Aorta (tissue), 5 donors: ENCODE measurements at regions not wholly inside any gene's neighbourhood (a gene's known extent, or its start where the extent isn't known, plus 50 kb on each side); places are given as distances from the start of the nearest gene placed in this dataset.

Experiments used
- ATAC-seq: fragments of 200-7000 bp; cut with Tn5 transposase; one replicate; pipeline ENCODE4 v1.9.1; 2022; ENCODE audit warnings: moderate library complexity; ENCODE audit not compliant: low FRiP score
- DNase-seq, 2 donors: peaks; one replicate each; pipeline ENCODE4 v3.0.0-alpha.2; 2020
- H3K27ac ChIP-seq, 2 donors: one replicate each; pipeline ENCODE4 v1.5.1; 2013; ENCODE audit warnings: low read length in 2 of 2, mild to moderate bottlenecking in 2 of 2, moderate library complexity in 2 of 2, control low read depth in 1 of 2, inconsistent platforms in 1 of 2, low read depth in 1 of 2
- H3K27me3 ChIP-seq, 2 donors: one replicate each; pipeline ENCODE4 v1.6.1; 2013; ENCODE audit warnings: control low read depth in 1 of 2, low read length in 1 of 2, mild to moderate bottlenecking in 1 of 2, moderate library complexity in 1 of 2; ENCODE audit not compliant: insufficient read depth in 2 of 2, control insufficient read depth in 1 of 2
- H3K36me3 ChIP-seq, 2 donors: one replicate each; pipeline ENCODE4 v1.6.1; 2013; ENCODE audit warnings: control low read depth in 1 of 2, low read length in 1 of 2, mild to moderate bottlenecking in 1 of 2; ENCODE audit not compliant: insufficient read depth in 2 of 2, control insufficient read depth in 1 of 2
- H3K4me1 ChIP-seq, 2 donors: one replicate each; pipeline ENCODE4 v1.6.1; 2013; ENCODE audit warnings: low read length in 2 of 2, control low read depth in 1 of 2, mild to moderate bottlenecking in 1 of 2, moderate library complexity in 1 of 2; ENCODE audit not compliant: insufficient read depth in 2 of 2, control insufficient read depth in 1 of 2
- H3K4me3 ChIP-seq, 2 donors: one replicate each; pipeline ENCODE4 v1.5.1; 2013; ENCODE audit warnings: low read length in 2 of 2, control low read depth in 1 of 2, mild to moderate bottlenecking in 1 of 2
- H3K9me3 ChIP-seq: one replicate; pipeline ENCODE4 v1.6.1; 2013; ENCODE audit warnings: mild to moderate bottlenecking, low read length; ENCODE audit not compliant: control insufficient read depth
- WGBS, 2 donors: extraction: QIAGEN DNeasy Blood & Tissue Kit; methylation state at CpG; one replicate each; pipeline ENCODE4 v1.1.7; 2013; 5-methylcytosine and 5-hydroxymethylcytosine counted together
- intact Hi-C, 2 donors: fragments of 100-400 bp; cut with DNase I; formaldehyde crosslinking; loops; one replicate each; pipeline versions ENCODE4 v1.14.2 to v1.15.0; 2022
- donor health status: healthy with polysubstance abuse.
- donor health status: Bipolar disorder and iron deficiency.
- donor health status: DM: no; HTN: no; CAD: no.
- donor health status: DM: no; HTN: no; CAD: no.
- donor health status: DM: yes; HTN: yes; CAD: no.

DNA sequence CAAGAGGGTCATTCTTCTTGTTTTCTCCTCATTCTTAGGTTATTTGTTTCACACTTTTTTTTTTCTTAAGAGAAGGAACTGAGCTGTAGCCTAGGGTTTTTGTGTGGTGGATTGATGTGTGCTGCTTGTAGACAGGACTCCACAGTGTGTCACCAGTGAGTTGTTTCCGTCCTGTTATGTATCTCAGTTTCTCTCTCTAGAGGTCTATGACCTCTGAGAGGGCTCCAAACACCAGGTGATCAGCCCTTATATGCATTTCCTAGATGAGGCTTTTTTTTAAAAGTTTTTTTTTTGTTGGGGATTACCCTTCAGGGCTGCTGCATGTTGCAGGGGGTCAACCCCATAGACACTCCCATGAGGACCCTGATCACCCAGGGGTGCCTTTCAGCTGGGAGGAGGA, 124.2 kb upstream of the MAST4 start:
- ATAC-seq = no peak
- DNase-seq = no peak
- intact Hi-C loops = no loop called here
- Histone ChIP-seq H3K27ac (no peak overlapping the region), H3K4me3 (no peak overlapping the region), H3K36me3 (no peaks in the 10 kb centered on the region), H3K4me1 (no peaks in the 10 kb centered on the region), H3K9me3 (no peaks in the 10 kb centered on the region), H3K27me3 (no peaks in the 10 kb centered on the region)
- WGBS, 2 donors = 88 to 96% methylated on average over 1 of the region's 1 CpG

- ATAC-seq = no peak
- Histone ChIP-seq H3K4me3 (no peak overlapping the region), H3K27ac (no peak overlapping the region), H3K9me3 (no peaks in the 10 kb centered on the region), H3K27me3 (no peaks in the 10 kb centered on the region), H3K4me1 (no peaks in the 10 kb centered on the region), H3K36me3 (no peaks in the 10 kb centered on the region)
- intact Hi-C loops = no loop called here
- no peak for DNase-seq
- 34 to 46% methylated on average over 4 of the region's 4 CpGs for WGBS, 2 donors
Measured at GRCh38 chr5:66475731-66476130, 120.5 kb upstream of the MAST4 start.

GRCh38 chr5:66477596-66477995, 118.6 kb upstream of the MAST4 start:
- no peak overlapping the region for H3K4me3 ChIP-seq
- peaks cover 2% of the 10 kb centered on the region for H3K9me3 ChIP-seq
- DNase-seq = no peak
- intact Hi-C loops = no loop called here
- ATAC-seq = no peak
- WGBS, 2 donors = 54 to 59% methylated on average over 2 of the region's 2 CpGs
- H3K36me3 ChIP-seq = no peaks in the 10 kb centered on the region
- H3K27me3 ChIP-seq = no peaks in the 10 kb centered on the region
- H3K4me1 ChIP-seq = no peaks in the 10 kb centered on the region
- no peak overlapping the region for H3K27ac ChIP-seq

GRCh38 chr5:66494437-66494836, 101.8 kb upstream of the MAST4 start:
- no peak overlapping the region for H3K4me3 ChIP-seq
- H3K9me3 ChIP-seq = peaks cover under 1% of the 10 kb centered on the region
- DNase-seq (no peak), ATAC-seq (no peak)
- intact Hi-C loops = no loop called here
- WGBS, 2 donors = 79 to 86% methylated on average over 5 of the region's 5 CpGs
- H3K27ac ChIP-seq = no peak overlapping the region
- H3K4me1 ChIP-seq = no peaks in the 10 kb centered on the region
- no peaks in the 10 kb centered on the region for H3K27me3 ChIP-seq
- no peaks in the 10 kb centered on the region for H3K36me3 ChIP-seq

- ATAC-seq (no peak), DNase-seq (no peak)
- H3K36me3 ChIP-seq = no peaks in the 10 kb centered on the region
- H3K27me3 ChIP-seq = no peaks in the 10 kb centered on the region
- no peaks in the 10 kb centered on the region for H3K4me1 ChIP-seq
- no peak overlapping the region for H3K27ac ChIP-seq
- no peak overlapping the region for H3K4me3 ChIP-seq
- 90% methylated on average over 4 of the region's 4 CpGs for WGBS, 2 donors
- intact Hi-C loops = loop anchor here in 1 of 2 donors (5.0 kb wide), 1 partner anchor 191 kb away; no protein-coding TSS in a partner anchor
- H3K9me3 ChIP-seq = no peaks in the 10 kb centered on the region
Measured at GRCh38 chr5:66498791-66499207, 97.4 kb upstream of the MAST4 start.

DNA sequence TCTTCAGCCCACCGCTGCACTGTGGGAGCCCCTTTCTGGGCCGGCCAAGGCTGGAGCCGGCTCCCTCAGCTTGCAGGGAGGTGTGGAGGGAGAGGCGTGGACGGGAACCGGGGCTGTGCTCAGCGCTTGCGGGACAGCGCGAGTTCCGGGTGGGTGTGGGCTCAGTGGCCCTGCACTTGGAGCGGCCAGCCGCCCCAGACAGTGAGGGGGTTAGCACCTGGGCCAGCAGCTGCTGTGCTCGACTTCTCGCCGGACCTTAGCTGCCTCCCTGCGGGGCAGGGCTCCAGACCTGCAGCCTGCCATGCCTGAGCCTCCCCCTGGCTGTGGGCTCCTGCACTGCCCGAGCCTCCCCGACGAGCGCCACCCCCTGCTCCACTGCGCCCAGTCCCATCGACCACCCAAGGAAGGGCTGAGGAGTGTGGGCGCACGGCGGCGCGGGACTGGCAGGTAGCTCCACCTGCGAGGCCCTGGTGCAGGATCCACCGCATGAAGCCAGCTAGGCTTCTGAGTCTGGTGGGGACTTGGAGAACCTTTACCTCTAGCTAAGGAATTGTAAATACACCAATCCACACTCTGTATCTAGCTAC, 92.9 kb upstream of the MAST4 start:
- Histone ChIP-seq H3K27me3 (no peaks in the 10 kb centered on the region), H3K36me3 (no peaks in the 10 kb centered on the region), H3K4me3 (no peak overlapping the region), H3K4me1 (no peaks in the 10 kb centered on the region), H3K27ac (no peak overlapping the region), H3K9me3 (no peaks in the 10 kb centered on the region)
- DNase-seq (peak in 1 of 2 donors; percentile 65), ATAC-seq (no peak)
- intact Hi-C loops = no loop called here
- 97 to 98% methylated on average over 30 of the region's 30 CpGs for WGBS, 2 donors

- DNase-seq (no peak), ATAC-seq (no peak)
- Histone ChIP-seq H3K27me3 (no peaks in the 10 kb centered on the region), H3K36me3 (no peaks in the 10 kb centered on the region), H3K4me3 (no peak overlapping the region), H3K4me1 (no peaks in the 10 kb centered on the region), H3K9me3 (peaks cover 5% of the 10 kb centered on the region), H3K27ac (no peak overlapping the region)
- intact Hi-C loops = no loop called here
- 98 to 99% methylated on average over 2 of the region's 2 CpGs for WGBS, 2 donors
Measured at GRCh38 chr5:66507106-66507505, 89.1 kb upstream of the MAST4 start.

GRCh38 chr5:66511491-66511890, 84.7 kb upstream of the MAST4 start:
- no peak overlapping the region for H3K27ac ChIP-seq
- intact Hi-C loops = no loop called here
- no peaks in the 10 kb centered on the region for H3K27me3 ChIP-seq
- peaks cover 5% of the 10 kb centered on the region for H3K9me3 ChIP-seq
- H3K4me1 ChIP-seq = no peaks in the 10 kb centered on the region
- DNase-seq (no peak), ATAC-seq (no peak)
- H3K4me3 ChIP-seq = no peak overlapping the region
- H3K36me3 ChIP-seq = no peaks in the 10 kb centered on the region
- 62 to 82% methylated on average over 4 of the region's 4 CpGs for WGBS, 2 donors

- H3K4me1 ChIP-seq = no peaks in the 10 kb centered on the region
- no peak for DNase-seq
- H3K9me3 ChIP-seq = peaks cover 5% of the 10 kb centered on the region
- intact Hi-C loops = no loop called here
- no peaks in the 10 kb centered on the region for H3K27me3 ChIP-seq
- ATAC-seq = no peak
- no peaks in the 10 kb centered on the region for H3K36me3 ChIP-seq
- no peak overlapping the region for H3K4me3 ChIP-seq
- no peak overlapping the region for H3K27ac ChIP-seq
- WGBS, 2 donors = 92 to 94% methylated on average over 3 of the region's 3 CpGs
Measured at GRCh38 chr5:66513130-66513529, 83.1 kb upstream of the MAST4 start.
